ENCODE measurements at regions not wholly inside any gene's neighbourhood (a gene's known extent, or its start where the extent isn't known, plus 50 kb on each side); places are given as distances from the start of the nearest gene placed in this dataset.
"Not testable (repeated sequence)": the region's sequence is repeated elsewhere in the genome, so short reads cannot be mapped to it uniquely, and the experiment has no call there.

DNA sequence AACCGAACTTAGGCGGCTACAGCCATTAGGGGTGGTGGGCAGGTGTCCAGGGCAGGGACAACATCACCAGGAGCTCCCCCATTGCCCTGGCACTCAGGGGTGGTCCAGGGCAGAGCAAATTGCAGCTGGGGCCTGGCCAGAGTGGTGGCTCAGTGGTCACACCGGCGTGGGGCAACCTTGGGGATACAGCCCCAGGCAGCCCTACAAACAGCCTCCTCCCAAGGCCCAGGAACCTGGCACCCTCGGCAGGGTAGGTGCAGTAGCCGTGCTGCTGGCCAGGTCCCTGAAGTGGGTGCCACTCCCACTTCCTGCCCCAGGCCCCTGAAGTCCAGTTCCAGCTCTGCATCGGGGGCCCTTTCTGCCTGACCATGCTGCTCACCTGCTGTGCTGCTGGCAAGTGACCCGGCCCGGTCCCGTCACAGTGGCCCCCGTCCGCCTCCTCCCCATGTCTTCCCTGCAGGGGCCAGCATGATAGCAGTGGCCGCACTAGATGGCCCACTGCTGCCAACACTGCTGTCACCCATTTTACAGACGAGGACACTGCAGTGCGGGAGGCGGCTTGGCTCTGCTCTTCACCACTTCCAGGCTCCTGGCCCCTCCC lies 712.8 kb downstream of the MATN1 start:
- DNase-seq = no peak

DNA sequence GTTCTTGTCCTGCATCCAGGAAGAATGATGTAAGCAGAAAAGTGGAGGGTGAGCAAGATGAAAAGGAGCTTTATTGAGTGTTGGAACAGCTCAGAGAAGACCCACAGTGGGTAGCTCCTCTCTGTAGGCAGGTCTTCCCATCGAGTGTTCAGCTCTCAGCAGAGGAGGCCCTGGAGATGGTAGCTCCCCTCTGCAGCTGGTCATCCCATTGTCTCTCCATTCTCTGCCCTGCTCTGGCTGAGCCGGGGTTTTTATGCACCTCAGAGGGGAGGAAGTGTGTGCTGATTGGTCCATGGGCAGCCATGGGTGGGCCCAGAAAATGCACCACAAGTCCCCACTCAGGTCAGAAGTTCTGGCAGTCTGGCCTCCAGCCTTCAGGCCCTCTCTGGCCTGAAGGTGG lies 713.7 kb downstream of the MATN1 start:
- no peak for DNase-seq

GRCh38 chr1:30008998-30009657 lies 714.3 kb downstream of the MATN1 start:
- DNase-seq = no peak

DNA sequence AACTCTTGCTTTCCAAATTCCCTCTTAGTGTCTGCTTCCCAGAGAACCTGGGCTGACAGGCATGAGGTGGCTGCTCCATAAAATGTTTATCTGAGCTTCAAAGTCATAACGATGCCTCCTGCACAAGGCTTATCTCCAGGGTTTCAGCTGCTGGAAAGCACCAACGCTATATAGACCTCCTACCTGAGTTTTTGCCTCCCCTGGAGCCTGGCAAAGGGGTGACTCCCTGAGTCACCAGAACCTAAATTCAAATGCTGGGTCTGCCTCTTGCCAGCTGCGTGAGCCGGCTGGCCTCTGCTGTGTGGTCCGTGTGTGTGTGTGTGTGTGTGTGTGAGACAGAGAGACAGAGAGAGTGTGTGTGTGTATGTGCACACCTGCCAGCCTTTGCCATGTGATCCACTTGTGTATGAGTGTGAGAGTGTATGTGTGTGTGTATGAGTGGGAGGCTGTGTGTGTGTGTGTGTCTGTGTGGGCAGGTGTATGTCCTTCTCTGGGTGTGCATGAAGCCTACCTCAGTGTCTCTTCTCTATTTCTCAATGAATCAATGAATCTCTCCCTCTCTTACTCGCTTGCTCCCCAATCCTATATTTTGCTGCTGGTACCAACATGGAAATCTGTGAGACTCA lies 714.9 kb downstream of the MATN1 start:
- no peak for DNase-seq

GRCh38 chr1:30005972-30006619 lies 717.3 kb downstream of the MATN1 start:
- DNase-seq = no peak

DNA sequence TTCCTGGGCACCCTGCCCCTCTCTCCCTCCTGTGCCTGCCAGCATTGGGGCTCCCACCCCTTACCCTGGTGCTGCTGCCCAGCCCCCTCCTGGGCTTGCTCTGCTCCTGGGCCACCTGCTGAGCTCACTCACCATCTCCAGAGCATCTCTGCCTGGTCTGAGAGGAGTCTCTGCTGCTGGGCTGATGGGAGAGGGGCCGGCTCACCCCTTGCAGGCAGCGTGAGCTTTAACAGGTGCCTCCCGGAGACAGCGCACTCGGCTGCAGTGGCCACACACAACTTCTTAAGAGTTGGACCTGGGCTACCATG lies 721.7 kb downstream of the MATN1 start:
- DNase-seq = no peak

DNA sequence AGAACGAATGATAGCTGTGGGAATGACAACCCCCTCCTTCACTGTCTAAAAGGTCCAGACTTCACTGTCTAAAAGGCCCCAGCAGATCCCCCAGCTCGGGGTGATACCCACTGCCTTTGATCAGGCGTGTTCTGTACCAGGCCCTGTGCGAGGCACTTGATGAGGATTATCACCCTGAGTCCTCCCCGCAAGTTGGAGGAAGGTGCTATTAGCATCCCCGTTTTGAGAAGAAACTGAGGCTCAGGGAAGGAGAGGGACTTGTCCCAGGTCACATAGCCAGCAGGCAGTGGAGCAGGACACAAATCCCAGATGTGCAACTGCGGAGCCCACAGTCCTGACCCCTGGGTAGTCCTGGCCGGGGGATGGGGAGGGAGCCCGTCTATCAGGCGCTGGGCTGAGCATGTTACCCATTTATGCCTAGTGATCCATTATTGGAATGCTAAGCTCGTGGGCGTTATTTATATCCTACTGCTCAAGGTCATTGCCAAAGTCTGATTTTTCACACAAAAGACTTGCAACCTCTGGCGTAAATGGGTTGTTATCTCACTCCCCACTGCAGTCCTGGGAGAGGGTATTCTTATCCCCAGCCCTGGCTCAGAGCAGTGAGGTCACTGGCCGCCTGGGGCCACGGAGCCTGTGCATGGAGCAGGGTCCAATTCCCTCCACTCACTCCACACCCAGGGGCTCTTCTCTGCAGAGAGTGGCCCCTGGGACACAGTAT lies 722.2 kb downstream of the MATN1 start:
- no peak for DNase-seq

- DNase-seq = no peak
These were observed 723.1 kb downstream of the MATN1 start for GRCh38 chr1:30000266-30000665.

GRCh38 chr1:29999595-29999994 lies 723.8 kb downstream of the MATN1 start:
- DNase-seq = no peak

GRCh38 chr1:29998686-29999085 lies 724.7 kb downstream of the MATN1 start:
- no peak for DNase-seq

GRCh38 chr1:29997818-29998217 lies 725.6 kb downstream of the MATN1 start:
- DNase-seq = not testable (repeated sequence)

DNA sequence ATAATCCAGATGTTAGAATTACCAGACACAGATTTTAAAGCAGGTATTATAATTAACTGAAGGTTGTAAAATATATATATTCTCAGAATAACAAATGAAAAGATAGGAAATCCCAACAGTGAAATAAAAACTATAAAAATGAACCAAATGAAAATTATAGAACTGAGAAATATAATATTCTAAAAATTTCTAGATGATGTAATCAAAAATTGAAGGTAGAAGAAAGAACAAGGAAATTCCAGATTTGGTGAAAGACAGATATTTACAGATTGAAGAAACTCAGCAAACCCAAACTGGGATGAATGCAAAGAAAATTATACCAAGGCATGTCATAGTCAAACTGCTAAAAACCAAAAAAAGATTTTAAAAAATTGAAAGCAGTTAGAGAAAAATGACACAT lies 729.4 kb downstream of the MATN1 start:
- no peak for DNase-seq

DNA sequence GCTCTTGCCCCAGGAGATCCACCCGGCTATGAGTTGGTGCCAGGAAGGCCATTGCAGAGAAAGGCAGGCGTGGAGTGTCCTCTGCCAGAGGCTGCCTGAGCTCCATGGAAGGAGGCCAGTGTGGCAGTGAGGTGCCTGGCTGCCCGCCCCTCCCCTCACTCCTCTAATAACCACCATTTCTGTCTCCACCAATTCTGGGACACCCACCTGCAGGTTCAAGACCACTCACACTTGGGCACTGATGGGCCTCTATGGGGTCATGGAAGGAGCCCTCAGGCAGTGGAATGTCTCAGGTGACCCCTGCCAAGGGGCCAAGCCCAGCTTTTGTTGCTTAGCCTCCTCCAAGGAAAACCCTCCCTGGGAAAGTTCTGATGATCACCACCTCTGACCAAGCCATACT lies 731.6 kb downstream of the MATN1 start:
- DNase-seq = no peak

- DNase-seq = no peak
These were observed 732.4 kb downstream of the MATN1 start for GRCh38 chr1:29991025-29991424.

DNA sequence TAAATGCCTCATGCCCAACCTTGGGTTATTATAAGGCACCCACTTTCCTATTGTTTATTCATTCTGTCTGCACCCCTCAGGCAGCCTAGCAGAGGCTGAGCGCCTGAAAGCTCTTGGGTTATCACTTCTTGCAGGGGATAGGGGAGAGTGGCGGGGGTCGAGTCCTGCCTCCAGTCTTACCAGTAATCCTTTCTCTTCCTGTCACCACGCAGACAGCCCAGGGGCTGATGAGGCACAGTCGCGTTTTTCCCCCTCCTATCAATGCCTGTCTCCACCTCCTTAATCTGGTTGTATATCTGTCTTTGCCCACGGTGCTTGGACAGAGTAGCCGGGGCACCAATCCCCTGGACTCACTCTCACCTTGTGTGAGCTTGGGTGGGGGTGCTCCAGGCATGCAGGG lies 733.1 kb downstream of the MATN1 start:
- no peak for DNase-seq

DNA sequence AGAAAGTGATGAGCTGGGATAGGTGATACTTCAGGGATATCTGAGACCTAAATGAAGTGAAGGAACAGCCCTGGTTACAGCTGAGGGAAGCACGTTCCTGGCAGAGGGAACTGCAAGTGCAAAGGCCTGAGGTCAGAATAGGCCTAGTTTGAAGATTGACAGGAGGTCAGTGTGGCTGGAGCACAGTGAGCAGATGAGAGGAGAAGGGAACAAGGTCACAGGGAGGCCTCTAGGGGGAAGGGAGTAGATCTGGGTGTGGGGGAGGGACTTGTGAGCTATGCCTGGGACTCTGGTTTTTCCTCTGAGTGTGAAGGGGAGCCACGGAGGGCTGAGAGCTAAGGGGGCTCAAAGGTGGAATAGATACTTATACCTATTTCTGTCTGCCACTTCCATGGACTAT lies 736.4 kb downstream of the MATN1 start:
- no peak for DNase-seq

DNA sequence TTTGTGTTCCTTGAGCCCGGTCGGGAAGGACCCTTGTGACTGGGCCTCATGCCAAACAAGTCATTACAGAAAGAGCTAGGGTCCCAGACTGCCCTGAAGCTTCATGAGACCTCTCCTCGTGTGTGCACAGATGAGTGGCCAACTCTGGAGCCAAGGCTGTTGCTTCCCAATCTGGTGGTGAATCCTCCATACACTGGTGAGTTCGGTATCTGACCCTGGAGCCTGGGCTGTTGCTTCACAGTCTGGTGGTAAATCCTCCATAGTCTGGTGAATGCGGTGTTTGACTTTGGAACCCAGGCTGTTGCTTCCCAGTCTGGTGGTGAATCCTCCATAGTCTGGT lies 737.8 kb downstream of the MATN1 start:
- DNase-seq = no peak

GRCh38 chr1:29984862-29985605 lies 738.4 kb downstream of the MATN1 start:
- no peak for DNase-seq

- DNase-seq = no peak
These were observed 739.1 kb downstream of the MATN1 start for GRCh38 chr1:29984166-29984861.

DNA sequence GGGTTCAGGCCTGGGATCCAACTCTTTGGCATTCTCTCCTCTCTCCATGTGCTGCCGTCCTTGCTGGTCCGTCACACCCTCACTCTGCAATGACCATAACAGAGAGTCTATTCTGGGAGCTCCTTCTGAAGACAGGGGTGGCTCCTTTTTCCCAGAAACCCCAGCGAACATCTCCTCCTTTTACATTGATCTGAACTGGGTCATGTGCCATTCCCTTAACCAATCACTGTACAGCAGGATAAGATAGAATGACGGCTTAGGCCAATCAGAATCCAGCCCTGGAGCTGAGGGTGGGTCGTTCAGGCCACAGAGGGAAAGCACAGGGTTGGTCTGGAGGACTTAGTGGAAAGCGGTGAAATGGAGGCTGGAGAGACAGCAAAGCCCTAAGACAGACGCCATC lies 740.1 kb downstream of the MATN1 start:
- no peak for DNase-seq

- no peak for DNase-seq
These were observed 741.7 kb downstream of the MATN1 start for GRCh38 chr1:29981586-29982239.

DNA sequence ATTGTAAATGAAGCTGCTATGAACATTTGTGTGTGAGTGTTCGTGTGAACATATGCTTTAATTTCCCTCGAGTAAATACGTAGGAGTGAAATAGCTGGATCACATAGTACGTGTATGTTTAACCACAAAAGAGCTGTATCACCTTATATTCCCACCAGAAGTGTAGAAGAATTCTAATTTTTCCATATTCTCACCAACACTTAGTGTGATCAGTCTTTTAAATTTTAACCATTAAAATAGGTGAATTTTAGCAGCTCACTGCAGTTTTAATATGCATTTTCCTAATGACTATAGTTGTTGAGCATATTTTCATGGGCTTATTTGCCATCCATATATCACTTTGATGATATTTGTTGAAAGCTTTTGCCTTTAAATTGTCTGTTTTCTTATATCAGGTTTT lies 741.2 kb downstream of the PTPRU start:
- no peak for DNase-seq
